ENCODE measurements at regions not wholly inside any gene's neighbourhood (a gene's known extent, or its start where the extent isn't known, plus 50 kb on each side); places are given as distances from the start of the nearest gene placed in this dataset.

DNA sequence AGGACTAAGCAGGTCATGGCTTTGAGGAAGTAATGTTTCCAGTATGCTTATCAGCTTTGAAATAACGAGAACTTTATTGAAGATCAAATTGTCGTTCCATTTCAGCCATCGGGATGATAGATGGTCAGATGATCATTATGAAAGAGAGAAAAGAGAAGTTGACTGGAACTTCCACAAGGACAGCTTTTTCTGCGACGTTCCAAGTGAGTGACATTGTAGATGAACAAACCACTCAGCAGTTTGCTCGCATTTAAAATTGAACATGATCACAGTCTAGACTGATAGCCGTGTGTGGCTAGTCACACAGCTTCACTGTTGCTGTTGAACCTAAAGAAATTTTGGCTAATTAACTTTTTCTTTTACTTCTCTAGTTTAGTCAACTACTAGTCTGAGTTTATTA lies 151.1 kb downstream of the TLR5 start:
- TF ChIP-seq EZH2 (IDR thresholded peaks at IDR 0.05; ENCODE audit: low read length, unreplicated experiment): no peak
- TF ChIP-seq, protein P1, sequence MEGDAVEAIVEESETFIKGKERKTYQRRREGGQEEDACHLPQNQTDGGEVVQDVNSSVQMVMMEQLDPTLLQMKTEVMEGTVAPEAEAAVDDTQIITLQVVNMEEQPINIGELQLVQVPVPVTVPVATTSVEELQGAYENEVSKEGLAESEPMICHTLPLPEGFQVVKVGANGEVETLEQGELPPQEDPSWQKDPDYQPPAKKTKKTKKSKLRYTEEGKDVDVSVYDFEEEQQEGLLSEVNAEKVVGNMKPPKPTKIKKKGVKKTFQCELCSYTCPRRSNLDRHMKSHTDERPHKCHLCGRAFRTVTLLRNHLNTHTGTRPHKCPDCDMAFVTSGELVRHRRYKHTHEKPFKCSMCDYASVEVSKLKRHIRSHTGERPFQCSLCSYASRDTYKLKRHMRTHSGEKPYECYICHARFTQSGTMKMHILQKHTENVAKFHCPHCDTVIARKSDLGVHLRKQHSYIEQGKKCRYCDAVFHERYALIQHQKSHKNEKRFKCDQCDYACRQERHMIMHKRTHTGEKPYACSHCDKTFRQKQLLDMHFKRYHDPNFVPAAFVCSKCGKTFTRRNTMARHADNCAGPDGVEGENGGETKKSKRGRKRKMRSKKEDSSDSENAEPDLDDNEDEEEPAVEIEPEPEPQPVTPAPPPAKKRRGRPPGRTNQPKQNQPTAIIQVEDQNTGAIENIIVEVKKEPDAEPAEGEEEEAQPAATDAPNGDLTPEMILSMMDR (conservative IDR thresholded peaks at IDR 0.05; ENCODE audit: low read depth, low read length): no peak

Measured in PC-3 (cell line).